ENCODE measurements at regions not wholly inside any gene's neighbourhood (a gene's known extent, or its start where the extent isn't known, plus 50 kb on each side); places are given as distances from the start of the nearest gene placed in this dataset.
"Not testable (repeated sequence)": the region's sequence is repeated elsewhere in the genome, so short reads cannot be mapped to it uniquely, and the experiment has no call there.

GRCh38 chr1:194858811-194859480, 1672.5 kb upstream of the B3GALT2 start:
- ATAC-seq; DNase-seq (ENCODE audit: low spot score in 2 of 2); H3K27ac Mint-ChIP-seq; H3K9me3 Mint-ChIP-seq; H3K36me3 Mint-ChIP-seq: not testable (repeated sequence)

- DNase-seq (ENCODE audit: low spot score in 2 of 2) (no peak), ATAC-seq (no peak)
- H3K9me3 Mint-ChIP-seq: peaks cover 7 to 8% of the 10 kb centered on the region in 2 donors
- no peaks in the 10 kb centered on the region for H3K36me3 Mint-ChIP-seq
- no peak overlapping the region for H3K27ac Mint-ChIP-seq
These were observed 1671.0 kb upstream of the B3GALT2 start for GRCh38 chr1:194857413-194857812.

GRCh38 chr1:194848846-194849245, 1662.4 kb upstream of the B3GALT2 start:
- ATAC-seq: no peak
- Mint-ChIP-seq H3K9me3 (no peaks in the 10 kb centered on the region), H3K36me3 (no peaks in the 10 kb centered on the region), H3K27ac (no peak overlapping the region)
- no peak for DNase-seq (ENCODE audit: low spot score in 2 of 2)

- Mint-ChIP-seq H3K9me3 (peaks cover 0 to 11% of the 10 kb centered on the region in 2 donors), H3K27ac (no peak overlapping the region), H3K36me3 (no peaks in the 10 kb centered on the region)
- DNase-seq (ENCODE audit: low spot score in 2 of 2): no peak
- ATAC-seq: no peak
These were observed 1660.1 kb upstream of the B3GALT2 start for GRCh38 chr1:194846488-194846887.

- no peaks in the 10 kb centered on the region for H3K36me3 Mint-ChIP-seq
- H3K27ac Mint-ChIP-seq: no peak overlapping the region
- ATAC-seq: no peak
- H3K9me3 Mint-ChIP-seq: peaks cover 0 to 14% of the 10 kb centered on the region in 2 donors
- DNase-seq (ENCODE audit: low spot score in 2 of 2): no peak
These were observed 1656.7 kb upstream of the B3GALT2 start for GRCh38 chr1:194843077-194843476.

- DNase-seq (ENCODE audit: low spot score in 2 of 2): no peak
- H3K9me3 Mint-ChIP-seq: peaks cover 0 to 4% of the 10 kb centered on the region in 2 donors
- ATAC-seq: no peak
- no peak overlapping the region for H3K27ac Mint-ChIP-seq
- H3K36me3 Mint-ChIP-seq: no peaks in the 10 kb centered on the region
These were observed 1646.7 kb upstream of the B3GALT2 start for GRCh38 chr1:194833111-194833510.

- not testable (repeated sequence) for H3K9me3 Mint-ChIP-seq; ATAC-seq; H3K27ac Mint-ChIP-seq; H3K36me3 Mint-ChIP-seq; DNase-seq (ENCODE audit: low spot score in 2 of 2)
These were observed 1645.2 kb upstream of the B3GALT2 start for GRCh38 chr1:194831595-194831994.

- no peak overlapping the region for H3K27ac Mint-ChIP-seq
- no peak for ATAC-seq
- DNase-seq (ENCODE audit: low spot score in 2 of 2): no peak
- H3K36me3 Mint-ChIP-seq: no peaks in the 10 kb centered on the region
- no peaks in the 10 kb centered on the region for H3K9me3 Mint-ChIP-seq
These were observed 1644.0 kb upstream of the B3GALT2 start for GRCh38 chr1:194830387-194830786.

GRCh38 chr1:194829492-194829891, 1643.1 kb upstream of the B3GALT2 start:
- H3K27ac Mint-ChIP-seq: no peak overlapping the region
- ATAC-seq (no peak), DNase-seq (ENCODE audit: low spot score in 2 of 2) (no peak)
- no peaks in the 10 kb centered on the region for H3K9me3 Mint-ChIP-seq
- no peaks in the 10 kb centered on the region for H3K36me3 Mint-ChIP-seq

GRCh38 chr1:194825382-194825781, 1639.0 kb upstream of the B3GALT2 start:
- no peak for ATAC-seq
- DNase-seq (ENCODE audit: low spot score in 2 of 2): no peak
- no peaks in the 10 kb centered on the region for H3K9me3 Mint-ChIP-seq

GRCh38 chr1:194821091-194821490, 1634.7 kb upstream of the B3GALT2 start:
- H3K27ac Mint-ChIP-seq: no peak overlapping the region
- H3K9me3 Mint-ChIP-seq: no peaks in the 10 kb centered on the region
- H3K36me3 Mint-ChIP-seq: no peaks in the 10 kb centered on the region
- no peak for DNase-seq (ENCODE audit: low spot score in 2 of 2)
- no peak for ATAC-seq

More at GRCh38 chr1:194825382-194825781, 1639.0 kb upstream of the B3GALT2 start:
- Mint-ChIP-seq H3K27ac (no peak overlapping the region), H3K36me3 (no peaks in the 10 kb centered on the region)

GRCh38 chr1:194818674-194819073, 1632.3 kb upstream of the B3GALT2 start:
- Mint-ChIP-seq H3K36me3 (no peaks in the 10 kb centered on the region), H3K9me3 (no peaks in the 10 kb centered on the region), H3K27ac (no peak overlapping the region)
- no peak for ATAC-seq
- no peak for DNase-seq (ENCODE audit: low spot score in 2 of 2)

GRCh38 chr1:194816859-194817258, 1630.4 kb upstream of the B3GALT2 start:
- Mint-ChIP-seq H3K36me3 (no peaks in the 10 kb centered on the region), H3K27ac (no peak overlapping the region), H3K9me3 (no peaks in the 10 kb centered on the region)
- ATAC-seq (no peak), DNase-seq (ENCODE audit: low spot score in 2 of 2) (no peak)

GRCh38 chr1:194813096-194813495, 1626.7 kb upstream of the B3GALT2 start:
- Mint-ChIP-seq H3K36me3 (no peaks in the 10 kb centered on the region), H3K9me3 (no peaks in the 10 kb centered on the region), H3K27ac (no peak overlapping the region)
- no peak for DNase-seq (ENCODE audit: low spot score in 2 of 2)
- ATAC-seq: no peak

- ATAC-seq (no peak), DNase-seq (ENCODE audit: low spot score in 2 of 2) (no peak)
- Mint-ChIP-seq H3K36me3 (no peaks in the 10 kb centered on the region), H3K27ac (no peak overlapping the region), H3K9me3 (peaks cover 0 to 4% of the 10 kb centered on the region in 2 donors)
These were observed 1623.3 kb upstream of the B3GALT2 start for GRCh38 chr1:194809665-194810064.

GRCh38 chr1:194809215-194809614, 1622.8 kb upstream of the B3GALT2 start:
- ATAC-seq (no peak), DNase-seq (ENCODE audit: low spot score in 2 of 2) (no peak)
- no peaks in the 10 kb centered on the region for H3K36me3 Mint-ChIP-seq
- peaks cover 0 to 4% of the 10 kb centered on the region in 2 donors for H3K9me3 Mint-ChIP-seq
- no peak overlapping the region for H3K27ac Mint-ChIP-seq

- ATAC-seq (no peak), DNase-seq (ENCODE audit: low spot score in 2 of 2) (no peak)
- Mint-ChIP-seq H3K27ac (no peak overlapping the region), H3K36me3 (no peaks in the 10 kb centered on the region), H3K9me3 (peaks cover 0 to 4% of the 10 kb centered on the region in 2 donors)
These were observed 1621.3 kb upstream of the B3GALT2 start for GRCh38 chr1:194807530-194808220.

GRCh38 chr1:194802572-194802971, 1616.2 kb upstream of the B3GALT2 start:
- Mint-ChIP-seq H3K27ac (no peak overlapping the region), H3K36me3 (no peaks in the 10 kb centered on the region), H3K9me3 (peaks cover 0 to 4% of the 10 kb centered on the region in 2 donors)
- ATAC-seq: no peak
- DNase-seq (ENCODE audit: low spot score in 2 of 2): no peak

Data from activated naive CD4-positive, alpha-beta T cell treated with anti-CD3 and anti-CD28 coated beads, Interleukin-2, amount 50 U/mL, for 72 hours (primary cell).